Osteoblast (primary cell): ENCODE measurements at regions not wholly inside any gene's neighbourhood (a gene's known extent, or its start where the extent isn't known, plus 50 kb on each side); places are given as distances from the start of the nearest gene placed in this dataset.

Source experiments
- DNase-seq: peaks from one replicate; pipeline ENCODE4 v3.0.0; 2011; ENCODE audit warnings: low spot score, mixed read lengths; ENCODE audit not compliant: insufficient read length; ENCODE audit errors: missing footprints
- H2AFZ ChIP-seq: 2 replicates; pipeline ENCODE4 v1.6.0; 2011; ENCODE audit warnings: mild to moderate bottlenecking, low read length
- H3K27ac ChIP-seq: 2 replicates; pipeline ENCODE4 v1.5.1; 2011; ENCODE audit warnings: mild to moderate bottlenecking, low read depth, low read length, moderate library complexity
- H3K27me3 ChIP-seq: 2 replicates; pipeline ENCODE4 v1.6.0; 2012; ENCODE audit warnings: mild to moderate bottlenecking, control low read depth, inconsistent platforms, low read length, moderate library complexity; ENCODE audit not compliant: insufficient read depth
- H3K36me3 ChIP-seq: 2 replicates; pipeline ENCODE4 v1.5.1; 2011; ENCODE audit warnings: mild to moderate bottlenecking, low read length, control low read depth, moderate library complexity; ENCODE audit not compliant: insufficient read depth
- H3K4me1 ChIP-seq: 2 replicates; pipeline ENCODE4 v1.5.1; 2011; ENCODE audit warnings: mild to moderate bottlenecking, low read length, control low read depth, moderate library complexity; ENCODE audit not compliant: insufficient read depth
- H3K4me2 ChIP-seq: 2 replicates; pipeline ENCODE4 v1.6.0; 2011; ENCODE audit warnings: mild to moderate bottlenecking, low read length; ENCODE audit not compliant: insufficient read depth
- H3K4me3 ChIP-seq: fragments of 200-600 bp; sonication (generic); 3 replicates; pipeline ENCODE4 v1.5.1; 2012; ENCODE audit warnings: mild to moderate bottlenecking, low read length, inconsistent platforms; ENCODE audit not compliant: insufficient read depth
- H3K79me2 ChIP-seq: 2 replicates; pipeline ENCODE4 v1.6.0; 2012; ENCODE audit warnings: mild to moderate bottlenecking, low read length, control low read depth, inconsistent platforms; ENCODE audit not compliant: insufficient read depth
- H3K9me3 ChIP-seq: 2 replicates; pipeline ENCODE4 v1.5.1; 2011; ENCODE audit warnings: low read depth, low read length, control low read depth
- H4K20me1 ChIP-seq: 2 replicates; pipeline ENCODE4 v1.6.0; 2012; ENCODE audit warnings: mild to moderate bottlenecking, low read length, control low read depth; ENCODE audit not compliant: insufficient read depth
- CTCF ChIP-seq: IDR thresholded peaks from 2 replicates; pipeline ENCODE4 v1.5.1; 2011; ENCODE audit warnings: mild to moderate bottlenecking, low read depth, low read length, moderate library complexity; ENCODE audit errors: extremely low read depth

- Histone ChIP-seq H3K79me2 (no peaks in the 10 kb centered on the region), H2AFZ (no peak overlapping the region), H3K27me3 (no peaks in the 10 kb centered on the region), H3K9me3 (no peaks in the 10 kb centered on the region), H4K20me1 (no peaks in the 10 kb centered on the region), H3K4me1 (no peaks in the 10 kb centered on the region), H3K27ac (no peak overlapping the region), H3K4me2 (no peak overlapping the region), H3K36me3 (no peaks in the 10 kb centered on the region), H3K4me3 (no peak overlapping the region)
- no peak for DNase-seq
- TF ChIP-seq CTCF, result no peak
These were observed 140.5 kb upstream of the SYNDIG1 start for GRCh38 chr20:24328901-24329300.

- Histone ChIP-seq H3K4me2 (no peak overlapping the region), H3K27ac (no peak overlapping the region), H2AFZ (no peak overlapping the region), H3K9me3 (no peaks in the 10 kb centered on the region), H3K4me1 (no peaks in the 10 kb centered on the region), H4K20me1 (no peaks in the 10 kb centered on the region), H3K4me3 (no peak overlapping the region), H3K79me2 (no peaks in the 10 kb centered on the region), H3K27me3 (no peaks in the 10 kb centered on the region), H3K36me3 (no peaks in the 10 kb centered on the region)
- no peak for DNase-seq
- no peak for TF ChIP-seq CTCF
These were observed 147.5 kb upstream of the SYNDIG1 start for GRCh38 chr20:24321973-24322372.

GRCh38 chr20:24318569-24319352 is 150.7 kb upstream of the SYNDIG1 start:
- H2AFZ ChIP-seq, result no peak overlapping the region
- no peak for DNase-seq
- no peak overlapping the region for H3K4me2 ChIP-seq
- no peaks in the 10 kb centered on the region for H3K4me1 ChIP-seq
- H4K20me1 ChIP-seq, result no peaks in the 10 kb centered on the region
- H3K79me2 ChIP-seq, result no peaks in the 10 kb centered on the region
- no peak for TF ChIP-seq CTCF
- H3K27ac ChIP-seq, result no peak overlapping the region
- no peaks in the 10 kb centered on the region for H3K9me3 ChIP-seq
- no peaks in the 10 kb centered on the region for H3K36me3 ChIP-seq
- H3K4me3 ChIP-seq, result no peak overlapping the region
- H3K27me3 ChIP-seq, result no peaks in the 10 kb centered on the region

GRCh38 chr20:24317224-24317623 is 152.2 kb upstream of the SYNDIG1 start:
- TF ChIP-seq CTCF, result no peak
- Histone ChIP-seq H3K27ac (no peak overlapping the region), H3K4me1 (no peaks in the 10 kb centered on the region), H2AFZ (no peak overlapping the region), H3K36me3 (no peaks in the 10 kb centered on the region), H4K20me1 (no peaks in the 10 kb centered on the region), H3K4me2 (no peak overlapping the region), H3K79me2 (no peaks in the 10 kb centered on the region), H3K27me3 (no peaks in the 10 kb centered on the region), H3K9me3 (no peaks in the 10 kb centered on the region), H3K4me3 (no peak overlapping the region)
- no peak for DNase-seq
